B cell (primary cell): ENCODE measurements at regions not wholly inside any gene's neighbourhood (a gene's known extent, or its start where the extent isn't known, plus 50 kb on each side); places are given as distances from the start of the nearest gene placed in this dataset.

Experiments used
- ATAC-seq: fragments of 200-7000 bp; cut with Tn5 transposase; one replicate; pipeline ENCODE4 v1.10.0; 2021; ENCODE audit warnings: low read depth, mild to moderate bottlenecking, moderate number of reproducible peaks, moderate library complexity
- CTCF ChIA-PET: fragments of 350-600 bp; sonication (Branson Sonifier 250); formaldehyde crosslinking; loops from one replicate; lab custom pipeline; 2021; ENCODE audit warnings: antibody characterized with exemption, inconsistent platforms; lab: Charles Lee
- POLR2A ChIA-PET: fragments of 350-600 bp; sonication (Branson Sonifier 250); formaldehyde crosslinking; loops from one replicate; lab custom pipeline; 2021; ENCODE audit warnings: antibody characterized with exemption; lab: Charles Lee
- DNase-seq: peaks from one replicate; pipeline ENCODE4 v3.0.0; 2013
- H2AFZ ChIP-seq: 2 replicates; pipeline ENCODE4 v1.6.1; 2012; ENCODE audit warnings: mild to moderate bottlenecking, low read depth, low read length; ENCODE audit not compliant: insufficient read depth, poor library complexity, severe bottlenecking
- H3K27ac ChIP-seq, 2 donors: 1 replicate in 1 of 2; 2 replicates in 1 of 2; pipeline ENCODE4 v1.5.1; 2012 to 2013; ENCODE audit warnings: low read length in 2 of 2, mild to moderate bottlenecking in 2 of 2, moderate library complexity in 1 of 2
- H3K27me3 ChIP-seq, 4 experiments: fragments of 200-600 bp in 1 of 4; sonication (generic) in 1 of 4; replicated peaks in 1 of 4; 1 replicate in 2 of 4; 2 replicates in 2 of 4; pipeline versions ENCODE4 v1.6.1 to v1.7.0; 2013 to 2016; ENCODE audit warnings: low read length in 3 of 4, mild to moderate bottlenecking in 2 of 4, mixed read lengths in 1 of 4, moderate library complexity in 1 of 4; ENCODE audit not compliant: insufficient read depth in 4 of 4, control insufficient read depth in 3 of 4; ENCODE audit errors: control extremely low read depth in 1 of 4
- H3K36me3 ChIP-seq, 2 experiments: replicated peaks in 1 of 2; 1 replicate in 1 of 2; 2 replicates in 1 of 2; pipeline versions ENCODE4 v1.6.1 to v1.7.1; 2013; ENCODE audit warnings: low read length in 1 of 2; ENCODE audit not compliant: insufficient read depth in 2 of 2, control insufficient read depth in 1 of 2; ENCODE audit errors: control extremely low read depth in 1 of 2, extremely low read depth in 1 of 2
- H3K4me1 ChIP-seq, 2 donors: fragments of 200-600 bp in 1 of 2; sonication (generic) in 1 of 2; 1 replicate in 1 of 2; 2 replicates in 1 of 2; pipeline versions ENCODE4 v1.5.1 to v1.6.1; 2013 to 2017; ENCODE audit warnings: low read length in 2 of 2; ENCODE audit not compliant: control insufficient read depth in 2 of 2, insufficient read depth in 2 of 2
- H3K4me2 ChIP-seq: replicated peaks from 2 replicates; pipeline ENCODE3; 2012; ENCODE audit warnings: mild to moderate bottlenecking, low read depth, low read length; ENCODE audit not compliant: poor library complexity, severe bottlenecking
- H3K4me3 ChIP-seq, 5 experiments: fragments of 200-600 bp in 1 of 5; sonication (generic) in 1 of 5; 1 replicate in 3 of 5; 2 replicates in 2 of 5; pipeline versions ENCODE4 v1.5.1 to v1.7.0; 2011 to 2016; ENCODE audit warnings: low read length in 4 of 5, mild to moderate bottlenecking in 4 of 5, low read depth in 2 of 5, control low read depth in 1 of 5, moderate library complexity in 1 of 5; ENCODE audit not compliant: insufficient read depth in 1 of 5; ENCODE audit errors: control extremely low read depth in 1 of 5, extremely low read depth in 1 of 5
- H3K79me2 ChIP-seq: fragments of 200-600 bp; sonication (generic); one replicate; pipeline ENCODE4 v1.6.0; 2016; ENCODE audit warnings: low read length; ENCODE audit not compliant: control insufficient read depth, insufficient read depth
- H3K9ac ChIP-seq: fragments of 200-600 bp; sonication (generic); 2 replicates; pipeline ENCODE4 v1.6.1; 2017; ENCODE audit warnings: mild to moderate bottlenecking, low read length, moderate library complexity
- H3K9me3 ChIP-seq, 3 donors: one replicate each; pipeline versions ENCODE4 v1.6.1 to v1.7.1; 2013; ENCODE audit warnings: low read length in 2 of 3; ENCODE audit not compliant: control insufficient read depth in 2 of 3, insufficient read depth in 1 of 3; ENCODE audit errors: control extremely low read depth in 1 of 3
- H4K20me1 ChIP-seq: 2 replicates; pipeline ENCODE4 v1.6.0; 2012; ENCODE audit warnings: mild to moderate bottlenecking, low read length; ENCODE audit not compliant: insufficient read depth, control insufficient read depth, poor library complexity, severe bottlenecking
- H3K27ac Mint-ChIP-seq: one replicate; pipeline ENCODE4 v1.8.0; 2021; ENCODE audit warnings: mixed read lengths
- H3K27me3 Mint-ChIP-seq: one replicate; pipeline ENCODE4 v1.8.0; 2021; ENCODE audit warnings: mixed read lengths
- H3K4me1 Mint-ChIP-seq: one replicate; pipeline ENCODE4 v1.8.0; 2021; ENCODE audit warnings: mixed read lengths
- H3K4me3 Mint-ChIP-seq: one replicate; pipeline ENCODE4 v1.8.0; 2021; ENCODE audit warnings: mixed read lengths
- H3K9me3 Mint-ChIP-seq: one replicate; pipeline ENCODE4 v1.8.0; 2022; ENCODE audit warnings: mixed read lengths; ENCODE audit not compliant: insufficient read depth
- CTCF ChIP-seq: fragments of 200-600 bp; IDR thresholded peaks from one replicate; pipeline ENCODE4 v1.8.0; 2022; ENCODE audit warnings: antibody characterized with exemption, mild to moderate bottlenecking
- EZH2 ChIP-seq: IDR thresholded peaks from 2 replicates; pipeline ENCODE4 v1.6.1; 2012; ENCODE audit warnings: borderline replicate concordance, low read depth, mild to moderate bottlenecking, moderate library complexity, low read length; ENCODE audit not compliant: insufficient read depth, poor library complexity, severe bottlenecking
- WGBS: methylation state at CpG from one replicate; pipeline ENCODE4 v1.1.5; 2013; ENCODE audit warnings: missing lambda C conversion rate; ENCODE audit not compliant: insufficient coverage; 5-methylcytosine and 5-hydroxymethylcytosine counted together
- intact Hi-C: fragments of 100-400 bp; cut with micrococcal nuclease; formaldehyde crosslinking; loops from one replicate; pipeline ENCODE4 v1.10.0; 2022

- CTCF ChIA-PET = interaction anchor here (0.6 kb wide), 1 partner anchor 9 kb away, joined by 3 read pairs; no protein-coding TSS in a partner anchor
- TF ChIP-seq CTCF (no peak), EZH2 (no peak)
- no peaks in the 10 kb centered on the region for H3K36me3 ChIP-seq
- H3K27ac ChIP-seq = no peak overlapping the region
- no peaks in the 10 kb centered on the region for H3K9me3 ChIP-seq
- intact Hi-C loops = no loop called here
- H3K9ac ChIP-seq = no peak overlapping the region
- Mint-ChIP-seq H3K4me1 (peaks cover 20% of the 10 kb centered on the region), H3K4me3 (no peak overlapping the region), H3K27me3 (peaks cover 59% of the 10 kb centered on the region), H3K27ac (no peak overlapping the region), H3K9me3 (no peaks in the 10 kb centered on the region)
- H3K4me1 ChIP-seq = peaks cover 13% of the 10 kb centered on the region in 2 donors
- no peaks in the 10 kb centered on the region for H4K20me1 ChIP-seq
- H3K27me3 ChIP-seq = peaks cover 0 to 4% (median under 1%) of the 10 kb centered on the region in 4 experiments
- ATAC-seq (no peak), DNase-seq (no peak)
- no peaks in the 10 kb centered on the region for H3K79me2 ChIP-seq
- no peak overlapping the region for H3K4me3 ChIP-seq
- no peak overlapping the region for H3K4me2 ChIP-seq
- POLR2A ChIA-PET = no interaction called here
- no peak overlapping the region for H2AFZ ChIP-seq
- WGBS = 92% methylated on average over 9 of the region's 13 CpGs
Measured at GRCh38 chr13:31035185-31035965, 102.9 kb downstream of the TEX26 start.

GRCh38 chr13:31032528-31033113 lies 100.2 kb downstream of the TEX26 start:
- H4K20me1 ChIP-seq = no peaks in the 10 kb centered on the region
- CTCF ChIA-PET = no interaction called here
- H3K9me3 Mint-ChIP-seq = no peaks in the 10 kb centered on the region
- H3K36me3 ChIP-seq = no peaks in the 10 kb centered on the region
- no peak overlapping the region for H3K27ac Mint-ChIP-seq
- peaks cover 0 to 2% (median 0%) of the 10 kb centered on the region in 3 donors for H3K9me3 ChIP-seq
- H3K27me3 ChIP-seq = peaks cover 0 to 4% (median 0%) of the 10 kb centered on the region in 4 experiments
- TF ChIP-seq CTCF = no peak
- no peak for TF ChIP-seq EZH2
- no peak overlapping the region for H3K27ac ChIP-seq
- H3K4me3 ChIP-seq = no peak overlapping the region
- peaks cover 54% of the 10 kb centered on the region for H3K27me3 Mint-ChIP-seq
- H3K4me3 Mint-ChIP-seq = no peak overlapping the region
- DNase-seq (no peak), ATAC-seq (no peak)
- no peaks in the 10 kb centered on the region for H3K79me2 ChIP-seq
- intact Hi-C loops = no loop called here
- H3K4me2 ChIP-seq = no peak overlapping the region
- POLR2A ChIA-PET = no interaction called here
- H2AFZ ChIP-seq = no peak overlapping the region
- H3K9ac ChIP-seq = no peak overlapping the region
- 87% methylated on average over 11 of the region's 13 CpGs for WGBS
- H3K4me1 Mint-ChIP-seq = no peaks in the 10 kb centered on the region
- no peaks in the 10 kb centered on the region for H3K4me1 ChIP-seq
